Lung (tissue), 11 donors: ENCODE measurements at regions not wholly inside any gene's neighbourhood (a gene's known extent, or its start where the extent isn't known, plus 50 kb on each side); places are given as distances from the start of the nearest gene placed in this dataset.
A peak's percentile ranks its signal among the peaks of the same experiment; 100 is the strongest.

ENCODE experiments used
- ATAC-seq: fragments of 200-7000 bp; cut with Tn5 transposase; one replicate; pipeline ENCODE4 v1.9.1; 2020; ENCODE audit warnings: moderate number of reproducible peaks; ENCODE audit not compliant: insufficient read depth, low FRiP score
- DNase-seq, 3 donors: peaks; one replicate each; pipeline ENCODE4 v3.0.0-alpha.2; 2013 to 2017
- H3K27ac ChIP-seq, 2 donors: one replicate each; pipeline ENCODE4 v1.5.1; 2013; ENCODE audit warnings: mild to moderate bottlenecking in 2 of 2, moderate library complexity in 2 of 2, control low read depth in 1 of 2, inconsistent platforms in 1 of 2, low read depth in 1 of 2, low read length in 1 of 2
- H3K27me3 ChIP-seq, 3 donors: one replicate each; pipeline ENCODE4 v1.5.1; 2013; ENCODE audit warnings: low read length in 2 of 3; ENCODE audit not compliant: control insufficient read depth in 3 of 3, insufficient read depth in 3 of 3
- H3K36me3 ChIP-seq, 4 donors: one replicate each; pipeline ENCODE4 v1.5.1; 2013; ENCODE audit warnings: low read length in 4 of 4, mild to moderate bottlenecking in 1 of 4, moderate library complexity in 1 of 4; ENCODE audit not compliant: control insufficient read depth in 4 of 4, insufficient read depth in 4 of 4
- H3K4me1 ChIP-seq, 5 donors: one replicate each; pipeline ENCODE4 v1.5.1; 2013; ENCODE audit warnings: low read length in 5 of 5, mild to moderate bottlenecking in 2 of 5, moderate library complexity in 1 of 5; ENCODE audit not compliant: control insufficient read depth in 5 of 5, insufficient read depth in 5 of 5
- H3K4me3 ChIP-seq: one replicate; pipeline ENCODE4 v1.5.1; 2013; ENCODE audit warnings: mild to moderate bottlenecking, control low read depth, moderate library complexity
- H3K9ac ChIP-seq, 2 donors: one replicate each; pipeline ENCODE4 v1.5.1; 2013; ENCODE audit warnings: low read length in 2 of 2, control low read depth in 1 of 2; ENCODE audit not compliant: insufficient read depth in 1 of 2
- H3K9me3 ChIP-seq, 4 donors: one replicate each; pipeline ENCODE4 v1.5.1; 2013; ENCODE audit warnings: low read length in 3 of 4, mild to moderate bottlenecking in 1 of 4, moderate library complexity in 1 of 4; ENCODE audit not compliant: control insufficient read depth in 4 of 4, insufficient read depth in 3 of 4
- WGBS, 2 donors: extraction: QIAGEN DNeasy Blood & Tissue Kit; methylation state at CpG; one replicate each; pipeline ENCODE4 v1.1.7; 2013; 5-methylcytosine and 5-hydroxymethylcytosine counted together
- TF ChIP-seq, protein P1 (sequence below): IDR thresholded peaks from 2 replicates; pipeline ENCODE4 v1.5.1; 2012; ENCODE audit warnings: mild to moderate bottlenecking; ENCODE audit errors: control extremely low read depth, extremely low read depth
- donor health status: control.
- donor health status: control.
- donor health status: Bipolar disorder and iron deficiency.
- donor health status: healthy.
- donor health status: DM: yes; HTN: yes; CAD: no.

DNA sequence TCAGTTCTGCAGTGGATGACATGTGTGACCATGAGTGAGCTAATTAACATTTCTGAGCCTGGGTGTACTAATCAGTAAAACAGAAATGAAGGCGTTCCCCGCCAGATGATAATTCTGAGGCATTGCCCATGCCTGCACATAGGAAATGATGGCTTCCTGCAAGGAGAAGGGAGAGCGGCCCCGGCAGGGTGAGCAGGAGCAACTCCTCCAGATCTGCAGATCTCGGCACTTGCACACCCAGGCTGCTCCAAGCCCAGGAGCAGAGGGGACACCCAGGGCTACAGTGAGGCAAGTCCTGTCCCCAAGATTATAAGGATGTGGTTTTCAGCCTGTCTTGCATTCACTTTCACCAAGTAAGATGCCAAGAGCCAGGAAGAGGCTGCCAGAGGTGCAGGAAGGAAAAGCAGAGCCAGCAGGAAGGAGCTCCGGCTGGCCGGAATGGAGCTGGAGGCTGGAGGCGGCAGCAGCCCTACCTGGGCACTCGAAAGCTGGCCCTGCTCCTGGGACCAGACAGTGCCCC, 177.5 kb upstream of the CST7 start:
- peak in 1 of 3 donors; percentile 12 for DNase-seq
- Histone ChIP-seq H3K27me3 (no peaks in the 10 kb centered on the region), H3K4me3 (no peak overlapping the region), H3K27ac (no peak overlapping the region), H3K9ac (no peak overlapping the region), H3K9me3 (peaks cover 0 to 7% (median 2%) of the 10 kb centered on the region in 4 donors), H3K36me3 (no peaks in the 10 kb centered on the region), H3K4me1 (peaks cover 0 to 6% (median 2%) of the 10 kb centered on the region in 5 donors)
- WGBS, 2 donors = 23 to 33% methylated on average over 9 of the region's 9 CpGs
- ATAC-seq = no peak
- TF ChIP-seq, protein P1, sequence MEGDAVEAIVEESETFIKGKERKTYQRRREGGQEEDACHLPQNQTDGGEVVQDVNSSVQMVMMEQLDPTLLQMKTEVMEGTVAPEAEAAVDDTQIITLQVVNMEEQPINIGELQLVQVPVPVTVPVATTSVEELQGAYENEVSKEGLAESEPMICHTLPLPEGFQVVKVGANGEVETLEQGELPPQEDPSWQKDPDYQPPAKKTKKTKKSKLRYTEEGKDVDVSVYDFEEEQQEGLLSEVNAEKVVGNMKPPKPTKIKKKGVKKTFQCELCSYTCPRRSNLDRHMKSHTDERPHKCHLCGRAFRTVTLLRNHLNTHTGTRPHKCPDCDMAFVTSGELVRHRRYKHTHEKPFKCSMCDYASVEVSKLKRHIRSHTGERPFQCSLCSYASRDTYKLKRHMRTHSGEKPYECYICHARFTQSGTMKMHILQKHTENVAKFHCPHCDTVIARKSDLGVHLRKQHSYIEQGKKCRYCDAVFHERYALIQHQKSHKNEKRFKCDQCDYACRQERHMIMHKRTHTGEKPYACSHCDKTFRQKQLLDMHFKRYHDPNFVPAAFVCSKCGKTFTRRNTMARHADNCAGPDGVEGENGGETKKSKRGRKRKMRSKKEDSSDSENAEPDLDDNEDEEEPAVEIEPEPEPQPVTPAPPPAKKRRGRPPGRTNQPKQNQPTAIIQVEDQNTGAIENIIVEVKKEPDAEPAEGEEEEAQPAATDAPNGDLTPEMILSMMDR = no peak

DNA sequence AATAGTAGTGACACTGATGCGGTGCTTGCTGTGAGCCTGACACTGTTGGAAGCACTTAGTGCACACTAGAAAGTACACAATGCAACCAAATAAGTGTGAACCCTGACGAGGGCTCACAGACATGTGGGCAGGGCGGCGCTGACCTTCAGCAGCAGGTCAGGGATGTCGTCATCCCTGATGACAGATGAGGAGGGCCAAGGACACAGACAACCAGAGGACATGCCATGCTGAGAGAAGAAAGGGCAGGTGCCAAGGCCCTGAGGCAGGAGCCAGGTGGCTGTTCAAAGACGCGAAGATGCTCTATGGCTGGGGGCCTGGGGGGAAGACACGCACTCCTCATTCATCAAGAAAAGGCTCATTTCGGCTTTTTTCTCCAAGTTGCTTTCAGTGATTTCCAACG, 176.4 kb upstream of the CST7 start:
- Histone ChIP-seq H3K27ac (no peak overlapping the region), H3K4me1 (peaks cover 0 to 6% (median 2%) of the 10 kb centered on the region in 5 donors), H3K27me3 (no peaks in the 10 kb centered on the region), H3K4me3 (no peak overlapping the region), H3K36me3 (no peaks in the 10 kb centered on the region), H3K9ac (no peak overlapping the region), H3K9me3 (peaks cover 0 to 11% (median 2%) of the 10 kb centered on the region in 4 donors)
- TF ChIP-seq, protein P1 = no peak
- DNase-seq = peak in 1 of 3 donors; percentile 0
- ATAC-seq = no peak
- 79 to 84% methylated on average over 10 of the region's 10 CpGs for WGBS, 2 donors

DNA sequence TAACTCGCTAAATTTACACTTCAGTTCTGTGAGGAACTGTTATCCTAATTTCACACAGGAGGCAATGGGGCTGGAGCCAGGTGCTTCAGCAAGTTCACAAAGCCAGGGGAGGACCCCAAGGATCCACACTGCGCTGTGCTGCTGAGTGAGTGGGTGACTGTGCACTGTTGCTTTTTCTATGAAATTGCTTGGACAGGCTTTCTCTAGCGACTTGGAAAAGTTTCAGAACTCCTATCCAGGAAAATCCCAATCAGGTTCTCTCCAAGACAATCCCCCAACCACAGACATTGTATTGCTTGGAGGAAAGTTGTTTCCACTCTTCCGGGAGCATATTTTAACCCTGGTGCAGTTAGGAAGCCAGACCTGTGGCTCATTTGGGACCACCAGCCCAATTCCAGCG, 175.9 kb upstream of the CST7 start:
- Histone ChIP-seq H3K36me3 (no peaks in the 10 kb centered on the region), H3K9ac (no peak overlapping the region), H3K4me3 (no peak overlapping the region), H3K27ac (no peak overlapping the region), H3K27me3 (no peaks in the 10 kb centered on the region), H3K9me3 (peaks cover 0 to 11% (median 2%) of the 10 kb centered on the region in 4 donors), H3K4me1 (peaks cover 0 to 6% (median 2%) of the 10 kb centered on the region in 5 donors)
- TF ChIP-seq, protein P1 = no peak
- ATAC-seq = no peak
- peak in 1 of 3 donors; percentile 5 for DNase-seq
- WGBS, 2 donors = 80 to 89% methylated on average over 5 of the region's 5 CpGs

DNA sequence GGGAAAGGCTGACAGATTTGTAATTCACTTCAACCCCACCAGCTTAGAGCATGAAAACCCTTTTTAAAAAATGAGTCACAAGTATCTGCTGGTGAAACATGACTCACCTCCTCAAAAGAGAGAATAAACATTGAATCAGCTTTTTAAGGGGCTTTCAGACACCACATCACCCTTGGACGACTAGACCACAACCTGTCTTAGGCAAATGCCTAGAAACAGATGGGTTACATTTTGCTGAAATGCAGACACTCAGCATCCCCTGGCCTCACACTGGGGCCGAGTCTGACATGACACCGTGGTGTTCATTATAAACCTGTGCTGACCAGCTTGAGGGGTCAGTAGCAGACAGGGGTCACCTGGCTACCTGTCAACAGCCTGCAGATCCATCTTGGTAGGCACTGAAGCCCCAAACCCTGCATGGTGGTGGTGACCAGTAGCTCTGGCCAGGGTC, 175.3 kb upstream of the CST7 start:
- Histone ChIP-seq H3K4me3 (no peak overlapping the region), H3K4me1 (peaks cover 0 to 9% (median 2%) of the 10 kb centered on the region in 5 donors), H3K9ac (no peak overlapping the region), H3K36me3 (no peaks in the 10 kb centered on the region), H3K27me3 (no peaks in the 10 kb centered on the region), H3K9me3 (peaks cover 0 to 11% (median 2%) of the 10 kb centered on the region in 4 donors), H3K27ac (no peak overlapping the region)
- ATAC-seq (no peak), DNase-seq (no peak)
- TF ChIP-seq, protein P1 = no peak
- 51 to 57% methylated on average over 3 of the region's 3 CpGs for WGBS, 2 donors
